ENCODE measurements at regions not wholly inside any gene's neighbourhood (a gene's known extent, or its start where the extent isn't known, plus 50 kb on each side); places are given as distances from the start of the nearest gene placed in this dataset.

- TF ChIP-seq CTCF (IDR thresholded peaks at IDR 0.05) (no peak), POLR2AphosphoS5 (IDR thresholded peaks at IDR 0.05) (no peak), POLR2A (IDR thresholded peaks at IDR 0.05) (no peak)
Measured at GRCh38 chr2:78202986-78203670, 681.0 kb upstream of the LRRTM4 start.
